Activated CD4-positive, alpha-beta T cell treated with anti-CD3 and anti-CD28 coated beads, Interleukin-2, amount 50 U/mL, for 16 hours (primary cell): ENCODE measurements at regions not wholly inside any gene's neighbourhood (a gene's known extent, or its start where the extent isn't known, plus 50 kb on each side); places are given as distances from the start of the nearest gene placed in this dataset.
A peak's percentile ranks its signal among the peaks of the same experiment; 100 is the strongest.

Source experiments
- DNase-seq: peaks from one replicate; pipeline ENCODE4 v3.0.0-alpha.2; 2020

- no peak for DNase-seq
These were observed 96.1 kb upstream of the GRIK3 start for GRCh38 chr1:37130221-37130948.

- no peak for DNase-seq
These were observed 97.0 kb upstream of the GRIK3 start for GRCh38 chr1:37131281-37131680.

- no peak for DNase-seq
These were observed 99.2 kb upstream of the GRIK3 start for GRCh38 chr1:37133276-37134145.

GRCh38 chr1:37134599-37134998 is 100.3 kb upstream of the GRIK3 start:
- DNase-seq = no peak

- DNase-seq = no peak
These were observed 100.7 kb upstream of the GRIK3 start for GRCh38 chr1:37135032-37135431.

- DNase-seq = no peak
These were observed 102.7 kb upstream of the GRIK3 start for GRCh38 chr1:37137014-37137413.

GRCh38 chr1:37137601-37138000 is 103.3 kb upstream of the GRIK3 start:
- no peak for DNase-seq

DNA sequence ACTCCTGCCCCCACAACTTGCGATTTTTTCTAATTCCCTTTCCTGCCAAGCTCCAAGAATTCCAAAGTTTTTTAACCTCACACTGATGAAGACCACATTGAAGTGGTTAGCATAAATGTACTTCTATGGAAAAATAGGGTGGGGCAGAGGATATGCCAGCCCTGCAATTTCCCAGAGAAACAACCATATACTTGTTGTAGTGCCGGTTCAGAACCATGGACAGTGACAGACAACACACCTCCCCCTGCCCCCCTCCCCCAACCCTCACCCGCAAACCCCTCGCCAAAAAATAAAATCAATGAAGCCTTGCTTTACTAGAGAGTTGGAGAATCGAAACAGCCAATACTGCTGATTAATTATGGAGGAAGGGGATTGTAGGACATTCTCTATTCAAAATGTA is 109.5 kb upstream of the GRIK3 start:
- no peak for DNase-seq

GRCh38 chr1:37146071-37146470 is 111.8 kb upstream of the GRIK3 start:
- no peak for DNase-seq

GRCh38 chr1:37147392-37147831 is 113.1 kb upstream of the GRIK3 start:
- no peak for DNase-seq

- no peak for DNase-seq
These were observed 113.6 kb upstream of the GRIK3 start for GRCh38 chr1:37147906-37148305.

DNA sequence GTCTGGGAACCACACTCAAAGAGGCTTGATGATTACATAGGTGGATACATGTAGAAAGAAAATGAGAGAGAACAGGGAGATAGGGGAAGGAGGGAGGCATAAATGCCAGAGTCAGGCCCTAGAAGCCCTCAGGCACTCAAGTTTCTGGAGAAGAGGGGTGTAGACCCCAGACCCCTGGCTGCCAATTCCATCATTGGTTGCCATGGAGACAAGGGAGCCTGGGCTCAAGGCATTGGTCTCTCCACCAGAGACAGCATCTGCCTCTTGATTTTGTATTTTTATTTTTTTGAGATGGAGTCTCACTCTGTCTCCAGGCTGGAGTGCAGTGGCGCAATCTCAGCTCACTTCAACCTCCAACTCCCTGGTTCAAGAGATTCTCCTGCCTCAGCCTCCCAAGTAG is 114.3 kb upstream of the GRIK3 start:
- DNase-seq = no peak

DNA sequence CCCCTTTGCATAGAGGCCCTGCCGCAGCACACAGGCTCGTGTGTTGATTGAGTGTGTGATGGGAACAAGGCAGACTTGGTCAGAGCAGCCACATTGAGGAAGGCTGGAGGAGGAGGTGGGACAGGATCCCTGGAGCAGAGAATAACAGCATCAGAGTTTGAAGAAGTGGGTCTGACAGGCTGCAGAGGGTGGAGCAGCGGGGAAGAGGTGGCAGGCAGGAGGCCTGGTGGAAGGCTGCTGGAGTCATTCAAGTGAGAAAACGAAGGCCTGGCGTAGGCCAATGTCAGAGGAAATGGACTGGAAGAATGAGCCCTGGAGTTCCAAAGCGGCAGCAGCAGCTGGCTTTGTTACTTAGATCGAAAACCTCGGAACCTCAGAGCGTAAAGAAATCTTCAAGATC is 115.0 kb upstream of the GRIK3 start:
- DNase-seq = no peak

GRCh38 chr1:37150986-37151385 is 116.7 kb upstream of the GRIK3 start:
- no peak for DNase-seq

DNA sequence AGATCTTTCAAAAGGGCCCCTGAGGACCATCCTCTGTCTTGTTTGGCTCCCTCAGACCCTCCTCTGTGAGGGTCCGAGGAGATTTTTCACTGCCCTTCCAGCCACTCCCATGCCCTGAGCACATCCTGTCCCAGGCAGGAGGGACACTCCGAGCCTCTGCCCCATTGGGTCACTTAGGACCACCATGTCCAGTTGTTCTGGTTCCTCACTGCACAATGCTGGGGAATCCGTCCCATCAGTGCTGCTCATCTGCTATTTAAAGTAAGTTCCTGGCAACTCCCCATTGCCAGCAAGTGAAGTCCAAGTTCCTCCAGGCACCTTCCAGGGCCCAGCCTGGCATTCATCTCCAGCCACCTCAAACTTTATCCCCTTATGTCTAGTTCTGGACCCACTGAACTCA is 117.5 kb upstream of the GRIK3 start:
- no peak for DNase-seq

- no peak for DNase-seq
These were observed 118.2 kb upstream of the GRIK3 start for GRCh38 chr1:37152491-37152890.

- DNase-seq = no peak
These were observed 119.1 kb upstream of the GRIK3 start for GRCh38 chr1:37153116-37154100.

GRCh38 chr1:37156646-37157045 is 122.3 kb upstream of the GRIK3 start:
- no peak for DNase-seq

DNA sequence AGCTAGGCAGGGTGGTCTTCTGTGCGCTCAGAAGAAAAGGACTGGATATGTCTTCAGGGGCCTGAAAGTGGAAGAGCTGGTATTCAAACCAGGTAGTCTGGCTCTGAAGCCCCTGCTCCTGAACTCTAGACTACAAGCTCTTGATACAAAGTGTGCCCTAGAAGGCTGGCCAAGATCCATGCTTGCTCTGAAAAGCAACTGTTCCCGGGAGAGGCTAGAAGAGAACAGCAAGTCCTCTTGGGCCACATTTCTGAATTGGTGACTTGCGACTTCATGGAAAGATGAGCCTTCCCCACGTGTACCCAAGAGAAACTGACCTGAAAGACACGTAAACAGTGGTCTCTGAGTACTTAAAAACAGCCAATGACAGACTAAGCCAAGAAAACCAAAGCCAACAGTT is 123.3 kb upstream of the GRIK3 start:
- DNase-seq = no peak

GRCh38 chr1:37158113-37158749 is 123.9 kb upstream of the GRIK3 start:
- DNase-seq = no peak

DNA sequence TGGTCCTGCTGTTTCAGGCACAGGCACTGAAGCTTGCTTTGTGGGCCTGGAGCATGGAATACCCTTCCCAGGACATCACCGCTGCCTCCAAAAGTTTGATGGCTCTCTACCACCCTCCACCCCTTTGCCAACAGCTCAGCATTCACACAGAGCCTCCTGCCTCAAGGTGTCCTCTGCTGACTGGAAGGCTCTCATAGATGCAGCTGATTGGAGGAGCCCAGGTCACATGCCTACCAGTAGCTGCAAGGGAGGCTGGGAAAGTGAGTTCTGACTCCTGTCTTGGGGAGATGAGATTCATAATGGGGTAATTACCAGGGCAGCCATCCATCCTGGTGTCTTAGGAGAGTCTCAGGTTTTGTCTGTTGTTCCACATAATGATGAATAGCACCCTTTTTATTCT is 124.8 kb upstream of the GRIK3 start:
- DNase-seq = peak; percentile 6

GRCh38 chr1:37161171-37161570 is 126.9 kb upstream of the GRIK3 start:
- no peak for DNase-seq

DNA sequence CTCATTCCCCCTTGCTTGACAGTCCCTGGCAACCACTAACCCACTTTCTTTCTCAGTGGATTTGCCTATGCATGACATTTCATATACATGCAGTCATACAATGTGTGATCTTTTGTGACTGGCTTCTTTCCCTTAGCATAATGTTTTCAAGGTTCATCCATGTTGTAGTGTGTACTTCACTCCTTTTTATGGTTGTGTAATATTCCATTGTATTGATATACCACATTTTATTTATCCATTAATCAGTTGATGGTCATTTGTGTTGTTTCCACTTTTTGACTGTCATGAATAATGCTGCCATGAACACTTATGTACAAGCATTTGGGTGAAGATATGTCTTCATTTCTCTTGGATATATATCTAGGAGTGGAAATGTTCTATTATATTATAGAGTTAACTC is 127.7 kb upstream of the GRIK3 start:
- no peak for DNase-seq
